ENCODE measurements at regions not wholly inside any gene's neighbourhood (a gene's known extent, or its start where the extent isn't known, plus 50 kb on each side); places are given as distances from the start of the nearest gene placed in this dataset.
A peak's percentile ranks its signal among the peaks of the same experiment; 100 is the strongest.

GRCh38 chr11:26040339-26040738 lies 291.6 kb upstream of the ANO3 start:
- in situ Hi-C loops (cut with HindIII; ENCODE audit: low sequenced_read_pairs), result no loop called here
- no peak for DNase-seq (ENCODE audit: low spot score)

- DNase-seq (ENCODE audit: low spot score), result no peak
- in situ Hi-C loops (cut with HindIII; ENCODE audit: low sequenced_read_pairs), result no loop called here
Observed at GRCh38 chr11:26042113-26042512, 289.8 kb upstream of the ANO3 start.

GRCh38 chr11:26043665-26044064 lies 288.3 kb upstream of the ANO3 start:
- DNase-seq (ENCODE audit: low spot score), result no peak
- in situ Hi-C loops (cut with HindIII; ENCODE audit: low sequenced_read_pairs), result no loop called here

GRCh38 chr11:26044389-26044788 lies 287.5 kb upstream of the ANO3 start:
- in situ Hi-C loops (cut with HindIII; ENCODE audit: low sequenced_read_pairs), result no loop called here
- no peak for DNase-seq (ENCODE audit: low spot score)

- no peak for DNase-seq (ENCODE audit: low spot score)
- in situ Hi-C loops (cut with HindIII; ENCODE audit: low sequenced_read_pairs), result no loop called here
Observed at GRCh38 chr11:26045082-26045481, 286.8 kb upstream of the ANO3 start.

GRCh38 chr11:26048271-26048670 lies 283.7 kb upstream of the ANO3 start:
- in situ Hi-C loops (cut with HindIII; ENCODE audit: low sequenced_read_pairs), result no loop called here
- peak; percentile 38 for DNase-seq (ENCODE audit: low spot score)

GRCh38 chr11:26053966-26054365 lies 278.0 kb upstream of the ANO3 start:
- no peak for DNase-seq (ENCODE audit: low spot score)
- in situ Hi-C loops (cut with HindIII; ENCODE audit: low sequenced_read_pairs), result no loop called here

GRCh38 chr11:26062660-26063059 lies 269.3 kb upstream of the ANO3 start:
- in situ Hi-C loops (cut with HindIII; ENCODE audit: low sequenced_read_pairs), result no loop called here
- DNase-seq (ENCODE audit: low spot score), result no peak

GRCh38 chr11:26063915-26064314 lies 268.0 kb upstream of the ANO3 start:
- DNase-seq (ENCODE audit: low spot score), result no peak
- in situ Hi-C loops (cut with HindIII; ENCODE audit: low sequenced_read_pairs), result no loop called here

- in situ Hi-C loops (cut with HindIII; ENCODE audit: low sequenced_read_pairs), result no loop called here
- DNase-seq (ENCODE audit: low spot score), result no peak
Observed at GRCh38 chr11:26065944-26066343, 266.0 kb upstream of the ANO3 start.

GRCh38 chr11:26070714-26071380 lies 261.1 kb upstream of the ANO3 start:
- in situ Hi-C loops (cut with HindIII; ENCODE audit: low sequenced_read_pairs), result no loop called here
- no peak for DNase-seq (ENCODE audit: low spot score)

- in situ Hi-C loops (cut with HindIII; ENCODE audit: low sequenced_read_pairs), result no loop called here
- DNase-seq (ENCODE audit: low spot score), result no peak
Observed at GRCh38 chr11:26072614-26073153, 259.2 kb upstream of the ANO3 start.

GRCh38 chr11:26073646-26074045 lies 258.3 kb upstream of the ANO3 start:
- in situ Hi-C loops (cut with HindIII; ENCODE audit: low sequenced_read_pairs), result no loop called here
- peak; percentile 91 for DNase-seq (ENCODE audit: low spot score)

GRCh38 chr11:26076233-26076990 lies 255.5 kb upstream of the ANO3 start:
- DNase-seq (ENCODE audit: low spot score), result no peak
- in situ Hi-C loops (cut with HindIII; ENCODE audit: low sequenced_read_pairs), result no loop called here

GRCh38 chr11:26078231-26078821 lies 253.6 kb upstream of the ANO3 start:
- no peak for DNase-seq (ENCODE audit: low spot score)
- in situ Hi-C loops (cut with HindIII; ENCODE audit: low sequenced_read_pairs), result no loop called here

- DNase-seq (ENCODE audit: low spot score), result no peak
- in situ Hi-C loops (cut with HindIII; ENCODE audit: low sequenced_read_pairs), result no loop called here
Observed at GRCh38 chr11:26084313-26084712, 247.6 kb upstream of the ANO3 start.

- in situ Hi-C loops (cut with HindIII; ENCODE audit: low sequenced_read_pairs), result no loop called here
- no peak for DNase-seq (ENCODE audit: low spot score)
Observed at GRCh38 chr11:26086028-26086427, 245.9 kb upstream of the ANO3 start.

- DNase-seq (ENCODE audit: low spot score), result no peak
- in situ Hi-C loops (cut with HindIII; ENCODE audit: low sequenced_read_pairs), result no loop called here
Observed at GRCh38 chr11:26087120-26087935, 244.6 kb upstream of the ANO3 start.

GRCh38 chr11:26088391-26088790 lies 243.5 kb upstream of the ANO3 start:
- in situ Hi-C loops (cut with HindIII; ENCODE audit: low sequenced_read_pairs), result no loop called here
- no peak for DNase-seq (ENCODE audit: low spot score)

- no peak for DNase-seq (ENCODE audit: low spot score)
- in situ Hi-C loops (cut with HindIII; ENCODE audit: low sequenced_read_pairs), result no loop called here
Observed at GRCh38 chr11:26090651-26091050, 241.3 kb upstream of the ANO3 start.
